Immature natural killer cell (primary cell): ENCODE measurements at regions not wholly inside any gene's neighbourhood (a gene's known extent, or its start where the extent isn't known, plus 50 kb on each side); places are given as distances from the start of the nearest gene placed in this dataset.
A peak's percentile ranks its signal among the peaks of the same experiment; 100 is the strongest.

ENCODE experiments used
- DNase-seq, 3 donors: peaks; one replicate each; pipeline ENCODE4 v3.0.0; 2022; ENCODE audit warnings: mixed read lengths in 1 of 3
- H3K27ac Mint-ChIP-seq, 6 donors: one replicate each; pipeline ENCODE4 v1.8.0; 2020; ENCODE audit warnings: mixed read lengths in 6 of 6, mild to moderate bottlenecking in 5 of 6, inconsistent platforms in 4 of 6, moderate library complexity in 3 of 6
- H3K27me3 Mint-ChIP-seq, 3 donors: one replicate each; pipeline ENCODE4 v1.8.0; 2020 to 2021; ENCODE audit warnings: low read depth in 3 of 3, mild to moderate bottlenecking in 3 of 3, mixed read lengths in 3 of 3, moderate library complexity in 3 of 3, inconsistent platforms in 1 of 3
- H3K36me3 Mint-ChIP-seq, 3 donors: one replicate each; pipeline ENCODE4 v1.8.0; 2020; ENCODE audit warnings: mixed read lengths in 3 of 3, inconsistent platforms in 2 of 3, mild to moderate bottlenecking in 2 of 3
- H3K4me1 Mint-ChIP-seq, 2 donors: one replicate each; pipeline ENCODE4 v1.8.0; 2020; ENCODE audit warnings: inconsistent platforms in 2 of 2, mild to moderate bottlenecking in 2 of 2, mixed read lengths in 2 of 2, moderate library complexity in 1 of 2
- H3K4me3 Mint-ChIP-seq, 5 donors: one replicate each; pipeline ENCODE4 v1.8.0; 2020; ENCODE audit warnings: mild to moderate bottlenecking in 5 of 5, mixed read lengths in 5 of 5, inconsistent platforms in 3 of 5, moderate library complexity in 3 of 5
- H3K9me3 Mint-ChIP-seq, 6 donors: one replicate each; pipeline ENCODE4 v1.8.0; 2020; ENCODE audit warnings: mild to moderate bottlenecking in 6 of 6, mixed read lengths in 6 of 6, inconsistent platforms in 4 of 6, moderate library complexity in 3 of 6

GRCh38 chr6:208364-208763 is 83.9 kb upstream of the DUSP22 start:
- Mint-ChIP-seq H3K4me3 (no peak overlapping the region), H3K27me3 (peaks cover 0 to 8% (median 4%) of the 10 kb centered on the region in 3 donors), H3K27ac (no peak overlapping the region), H3K9me3 (no peaks in the 10 kb centered on the region), H3K36me3 (no peaks in the 10 kb centered on the region), H3K4me1 (no peaks in the 10 kb centered on the region)
- no peak for DNase-seq

GRCh38 chr6:208938-209337 is 83.3 kb upstream of the DUSP22 start:
- Mint-ChIP-seq H3K27me3 (peaks cover 0 to 8% (median 4%) of the 10 kb centered on the region in 3 donors), H3K36me3 (no peaks in the 10 kb centered on the region), H3K9me3 (no peaks in the 10 kb centered on the region), H3K4me1 (no peaks in the 10 kb centered on the region), H3K4me3 (peak overlapping the region in 1 of 5 donors; percentile 85), H3K27ac (no peak overlapping the region)
- no peak for DNase-seq

- no peak for DNase-seq
- peak overlapping the region in 1 of 6 donors; percentile 26 for H3K27ac Mint-ChIP-seq
- peaks cover 0 to 8% (median 6%) of the 10 kb centered on the region in 3 donors for H3K27me3 Mint-ChIP-seq
- H3K36me3 Mint-ChIP-seq: no peaks in the 10 kb centered on the region
- peak overlapping the region in 1 of 5 donors; percentile 85 for H3K4me3 Mint-ChIP-seq
- no peaks in the 10 kb centered on the region for H3K4me1 Mint-ChIP-seq
- H3K9me3 Mint-ChIP-seq: no peaks in the 10 kb centered on the region
Observed at GRCh38 chr6:209432-210103, 82.7 kb upstream of the DUSP22 start.

GRCh38 chr6:210104-210456 is 82.2 kb upstream of the DUSP22 start:
- no peaks in the 10 kb centered on the region for H3K4me1 Mint-ChIP-seq

GRCh38 chr6:210778-211374 is 81.4 kb upstream of the DUSP22 start:
- no peak overlapping the region for H3K4me3 Mint-ChIP-seq
- no peaks in the 10 kb centered on the region for H3K36me3 Mint-ChIP-seq
- DNase-seq: no peak
- H3K4me1 Mint-ChIP-seq: peaks cover 5 to 7% of the 10 kb centered on the region in 2 donors
- H3K27me3 Mint-ChIP-seq: peaks cover 1 to 10% (median 6%) of the 10 kb centered on the region in 3 donors
- no peaks in the 10 kb centered on the region for H3K9me3 Mint-ChIP-seq
- H3K27ac Mint-ChIP-seq: no peak overlapping the region

More at GRCh38 chr6:210104-210456, 82.2 kb upstream of the DUSP22 start:
- Mint-ChIP-seq H3K27me3 (peaks cover 0 to 9% (median 6%) of the 10 kb centered on the region in 3 donors), H3K27ac (no peak overlapping the region), H3K36me3 (no peaks in the 10 kb centered on the region), H3K4me3 (peak overlapping the region in 1 of 5 donors; percentile 85), H3K9me3 (no peaks in the 10 kb centered on the region)
- DNase-seq: no peak

- peaks cover 8 to 9% of the 10 kb centered on the region in 2 donors for H3K4me1 Mint-ChIP-seq
- H3K27me3 Mint-ChIP-seq: peaks cover 2 to 11% (median 4%) of the 10 kb centered on the region in 3 donors
- H3K4me3 Mint-ChIP-seq: no peak overlapping the region
- no peaks in the 10 kb centered on the region for H3K36me3 Mint-ChIP-seq
- H3K27ac Mint-ChIP-seq: no peak overlapping the region
- no peak for DNase-seq
- H3K9me3 Mint-ChIP-seq: no peaks in the 10 kb centered on the region
Observed at GRCh38 chr6:211871-212497, 80.3 kb upstream of the DUSP22 start.

- Mint-ChIP-seq H3K4me3 (no peak overlapping the region), H3K36me3 (no peaks in the 10 kb centered on the region), H3K27me3 (peaks cover 2 to 11% (median 4%) of the 10 kb centered on the region in 3 donors), H3K9me3 (no peaks in the 10 kb centered on the region), H3K4me1 (peaks cover 8 to 9% of the 10 kb centered on the region in 2 donors), H3K27ac (no peak overlapping the region)
- DNase-seq: no peak
Observed at GRCh38 chr6:213284-213683, 79.0 kb upstream of the DUSP22 start.

- H3K27ac Mint-ChIP-seq: peak overlapping the region in 2 of 6 donors; percentile 5 to 9
- H3K36me3 Mint-ChIP-seq: no peaks in the 10 kb centered on the region
- H3K27me3 Mint-ChIP-seq: peaks cover 2 to 8% (median 7%) of the 10 kb centered on the region in 3 donors
Observed at GRCh38 chr6:214428-214827, 77.9 kb upstream of the DUSP22 start.

GRCh38 chr6:215335-216034 is 76.8 kb upstream of the DUSP22 start:
- H3K4me1 Mint-ChIP-seq: peaks cover 8 to 9% of the 10 kb centered on the region in 2 donors
- peak; percentile 48 to 79 (median 55) for DNase-seq
- no peaks in the 10 kb centered on the region for H3K9me3 Mint-ChIP-seq
- no peaks in the 10 kb centered on the region for H3K36me3 Mint-ChIP-seq
- peaks cover 2 to 8% (median 7%) of the 10 kb centered on the region in 3 donors for H3K27me3 Mint-ChIP-seq
- peak overlapping the region in 2 of 5 donors; percentile 1 to 15 for H3K4me3 Mint-ChIP-seq
- H3K27ac Mint-ChIP-seq: peak overlapping the region in 5 of 6 donors; percentile 12 to 67 (median 47)

More at GRCh38 chr6:214428-214827, 77.9 kb upstream of the DUSP22 start:
- Mint-ChIP-seq H3K4me3 (no peak overlapping the region), H3K9me3 (no peaks in the 10 kb centered on the region), H3K4me1 (peaks cover 8 to 9% of the 10 kb centered on the region in 2 donors)
- no peak for DNase-seq

- Mint-ChIP-seq H3K9me3 (no peaks in the 10 kb centered on the region), H3K27me3 (peaks cover 3 to 6% (median 5%) of the 10 kb centered on the region in 3 donors), H3K27ac (peak overlapping the region in 4 of 6 donors; percentile 40 to 87 (median 44)), H3K4me3 (no peak overlapping the region), H3K4me1 (peaks cover 8 to 9% of the 10 kb centered on the region in 2 donors), H3K36me3 (no peaks in the 10 kb centered on the region)
- DNase-seq: no peak
Observed at GRCh38 chr6:217048-217659, 75.1 kb upstream of the DUSP22 start.

GRCh38 chr6:218153-219018 is 73.9 kb upstream of the DUSP22 start:
- DNase-seq: no peak
- no peak overlapping the region for H3K4me3 Mint-ChIP-seq
- H3K9me3 Mint-ChIP-seq: no peaks in the 10 kb centered on the region
- H3K27me3 Mint-ChIP-seq: peaks cover 5% of the 10 kb centered on the region in 3 donors
- H3K27ac Mint-ChIP-seq: no peak overlapping the region
- H3K36me3 Mint-ChIP-seq: no peaks in the 10 kb centered on the region
- peaks cover 8 to 9% of the 10 kb centered on the region in 2 donors for H3K4me1 Mint-ChIP-seq

GRCh38 chr6:219019-219570 is 73.2 kb upstream of the DUSP22 start:
- Mint-ChIP-seq H3K4me1 (peaks cover 8 to 9% of the 10 kb centered on the region in 2 donors), H3K27me3 (peaks cover 5% of the 10 kb centered on the region in 3 donors), H3K9me3 (no peaks in the 10 kb centered on the region), H3K4me3 (no peak overlapping the region), H3K36me3 (no peaks in the 10 kb centered on the region), H3K27ac (no peak overlapping the region)
- DNase-seq: no peak
